ENCODE measurements at regions not wholly inside any gene's neighbourhood (a gene's known extent, or its start where the extent isn't known, plus 50 kb on each side); places are given as distances from the start of the nearest gene placed in this dataset.

DNA sequence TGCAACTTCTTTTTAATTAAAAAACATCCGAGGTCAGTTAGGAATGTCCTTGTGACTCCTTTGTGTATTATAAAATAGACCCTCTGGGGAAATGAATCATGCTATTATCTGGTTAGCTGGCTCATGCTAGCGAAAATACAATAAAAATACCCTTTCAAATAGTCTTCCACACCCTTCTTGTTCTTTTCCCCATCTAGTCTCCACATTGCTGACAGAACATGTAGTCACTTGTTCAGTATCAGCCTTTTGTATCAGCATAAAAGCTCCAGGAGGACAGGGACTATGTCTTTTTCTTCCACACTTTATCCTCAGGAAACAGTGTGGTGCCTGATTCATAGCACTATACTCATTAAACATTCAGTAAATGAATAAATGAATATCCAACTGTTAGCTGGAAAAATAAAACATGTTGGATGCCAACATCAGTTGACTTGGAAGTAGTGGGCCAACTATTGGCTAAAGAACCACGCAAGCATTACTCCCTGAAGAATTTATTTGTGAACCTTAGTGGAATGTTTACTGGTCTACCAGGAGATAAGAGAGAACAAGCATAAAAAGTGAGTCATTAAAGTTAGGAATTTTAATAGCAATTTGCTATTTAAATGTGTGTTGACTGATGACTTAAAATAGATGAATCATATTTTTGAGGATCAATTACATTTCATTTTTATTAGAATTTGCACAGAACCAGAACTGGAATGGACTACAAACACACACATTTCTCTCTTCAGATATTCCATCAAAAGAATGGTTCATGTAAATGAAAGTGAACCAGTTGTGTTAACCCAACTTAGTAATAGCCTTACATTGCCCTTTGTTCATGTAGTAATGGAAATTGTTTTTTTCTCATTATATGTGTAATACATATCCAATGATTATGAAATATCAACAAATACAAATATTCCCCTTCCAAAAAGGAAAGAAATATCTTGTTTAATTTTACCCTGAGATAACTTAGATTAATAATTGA, 129.6 kb downstream of the DKK1 start:
- DNase-seq (ENCODE audit: low read depth, low spot score): peak; percentile 65
- POLR2A ChIA-PET: no interaction called here
- no peak overlapping the region for H3K4me3 ChIP-seq (ENCODE audit: low read depth, low read length)
- CTCF ChIA-PET: interaction anchor here (1.8 kb wide), 1 partner anchor 136 kb away, joined by 6 read pairs; no protein-coding TSS in a partner anchor
- TF ChIP-seq CTCF (IDR thresholded peaks at IDR 0.05; ENCODE audit: insufficient read depth, low read length, missing control alignments): no peak

- no peak for TF ChIP-seq CTCF (IDR thresholded peaks at IDR 0.05; ENCODE audit: insufficient read depth, low read length, missing control alignments)
- ChIA-PET CTCF (no interaction called here), POLR2A (no interaction called here)
- no peak overlapping the region for H3K4me3 ChIP-seq (ENCODE audit: low read depth, low read length)
- DNase-seq (ENCODE audit: low read depth, low spot score): no peak
Observed at GRCh38 chr10:52446391-52446790, 132.3 kb downstream of the DKK1 start.

DNA sequence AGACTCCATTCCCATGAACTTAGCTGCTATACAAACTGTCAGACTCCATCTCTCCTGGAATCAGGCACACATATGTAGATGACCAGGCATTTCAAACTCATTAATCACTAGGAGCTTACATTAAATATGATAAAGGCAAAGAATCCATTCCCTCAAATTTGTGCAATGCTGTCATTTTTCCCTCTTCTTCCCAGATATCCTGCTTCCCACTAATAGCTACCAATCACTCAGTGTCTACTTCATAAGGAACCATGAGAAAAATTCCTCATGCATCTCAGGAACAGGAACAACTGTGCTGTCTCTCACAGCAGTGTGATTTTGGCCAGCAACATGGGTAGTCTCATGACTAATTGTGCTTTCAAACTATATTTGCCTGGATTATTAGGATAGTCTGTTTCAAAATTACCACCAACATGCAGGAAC, 133.9 kb downstream of the DKK1 start:
- TF ChIP-seq CTCF (IDR thresholded peaks at IDR 0.05; ENCODE audit: insufficient read depth, low read length, missing control alignments): no peak
- ChIA-PET POLR2A (no interaction called here), CTCF (no interaction called here)
- DNase-seq (ENCODE audit: low read depth, low spot score): no peak
- H3K4me3 ChIP-seq (ENCODE audit: low read depth, low read length): no peak overlapping the region

DNA sequence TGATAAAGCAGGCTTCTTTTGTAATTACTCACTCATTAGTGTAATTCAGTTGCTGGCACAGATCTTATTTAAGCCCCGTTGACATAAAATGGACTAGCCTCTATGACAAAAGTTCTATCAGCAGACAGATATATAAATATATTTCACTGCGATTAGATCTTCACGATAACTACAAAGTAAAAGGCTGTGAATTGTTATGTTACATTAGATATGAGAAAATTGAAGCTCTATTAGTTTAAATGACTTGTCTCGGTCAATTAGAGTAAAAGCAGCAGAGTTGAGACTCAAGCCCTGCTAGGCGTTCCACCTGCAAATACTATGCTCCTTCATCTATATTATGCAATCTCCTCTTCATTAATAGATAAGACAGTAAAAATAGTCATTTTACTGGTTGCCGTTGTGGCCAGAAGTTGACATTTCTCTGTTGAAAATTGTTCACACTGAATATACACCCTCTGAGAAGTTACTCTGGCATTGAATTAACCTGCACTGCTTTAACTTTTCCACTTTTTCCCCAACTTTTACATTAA, 136.7 kb downstream of the DKK1 start:
- no peak for TF ChIP-seq CTCF (IDR thresholded peaks at IDR 0.05; ENCODE audit: insufficient read depth, low read length, missing control alignments)
- no peak overlapping the region for H3K4me3 ChIP-seq (ENCODE audit: low read depth, low read length)
- DNase-seq (ENCODE audit: low read depth, low spot score): no peak
- ChIA-PET CTCF (no interaction called here), POLR2A (interaction anchor here (0.5 kb wide), 1 partner anchor 136 kb away, joined by 3 read pairs; no protein-coding TSS in a partner anchor)

GRCh38 chr10:52451817-52452216, 137.7 kb downstream of the DKK1 start:
- peak; percentile 44 for DNase-seq (ENCODE audit: low read depth, low spot score)
- ChIA-PET CTCF (no interaction called here), POLR2A (no interaction called here)
- no peak for TF ChIP-seq CTCF (IDR thresholded peaks at IDR 0.05; ENCODE audit: insufficient read depth, low read length, missing control alignments)
- H3K4me3 ChIP-seq (ENCODE audit: low read depth, low read length): no peak overlapping the region
